OCI-LY7 (cell line): ENCODE measurements at regions not wholly inside any gene's neighbourhood (a gene's known extent, or its start where the extent isn't known, plus 50 kb on each side); places are given as distances from the start of the nearest gene placed in this dataset.

ENCODE experiments used
- BruUV-seq: library from RNA; stranded (reverse); fragments of 400-500 nt; replicated peaks from 2 replicates; lab custom pipeline; 2021; lab: Mats Ljungman, UMichigan
- CTCF ChIA-PET: fragments of 300-600 bp; sonication (Branson Sonifier 250); formaldehyde crosslinking; loops from one replicate; lab custom pipeline; 2022; ENCODE audit warnings: antibody characterized with exemption; ENCODE audit not compliant: unreplicated experiment; lab: Charles Lee
- POLR2A ChIA-PET: fragments of 300-600 bp; sonication (Branson Sonifier 250); formaldehyde crosslinking; loops from one replicate; lab custom pipeline; 2022; ENCODE audit warnings: antibody characterized with exemption; lab: Charles Lee
- DNase-seq: peaks from one replicate; pipeline ENCODE4 v3.0.0-alpha.2; 2015; ENCODE audit warnings: low spot score
- H2AFZ ChIP-seq: fragments of 200-600 bp; sonication (generic), shearing (Covaris generic); 2 replicates; pipeline ENCODE4 v1.6.1; 2014; ENCODE audit warnings: mild to moderate bottlenecking, antibody characterized with exemption, low read length, moderate library complexity
- H3K27ac ChIP-seq: fragments of 200-600 bp; sonication (generic); 2 replicates; pipeline ENCODE4 v1.5.1; 2014; ENCODE audit warnings: mixed run types, low read depth, mild to moderate bottlenecking, moderate library complexity, low read length, inconsistent platforms; ENCODE audit not compliant: poor library complexity, severe bottlenecking
- H3K36me3 ChIP-seq: fragments of 200-600 bp; sonication (generic); 2 replicates; pipeline ENCODE4 v1.6.1; 2014; ENCODE audit warnings: mild to moderate bottlenecking, antibody characterized with exemption, low read length, moderate library complexity, mixed read lengths; ENCODE audit not compliant: insufficient read depth
- H3K4me1 ChIP-seq: fragments of 200-600 bp; sonication (generic); 2 replicates; pipeline ENCODE4 v1.5.1; 2014; ENCODE audit warnings: mild to moderate bottlenecking, low read length; ENCODE audit not compliant: insufficient read depth, poor library complexity, severe bottlenecking
- H3K4me2 ChIP-seq: fragments of 200-600 bp; sonication (generic); 2 replicates; pipeline ENCODE4 v1.6.1; 2014; ENCODE audit warnings: mild to moderate bottlenecking, low read length
- H3K4me3 ChIP-seq: fragments of 200-600 bp; sonication (generic); 2 replicates; pipeline ENCODE4 v1.5.1; 2014; ENCODE audit warnings: mild to moderate bottlenecking, low read depth, low read length; ENCODE audit not compliant: poor library complexity, severe bottlenecking
- H3K79me2 ChIP-seq: fragments of 200-600 bp; sonication (generic); 2 replicates; pipeline ENCODE4 v1.6.1; 2016; ENCODE audit warnings: low read depth, mild to moderate bottlenecking, low read length, moderate library complexity, mixed read lengths; ENCODE audit not compliant: insufficient read depth
- H3K9me2 ChIP-seq: fragments of 200-600 bp; sonication (generic); 2 replicates; pipeline ENCODE4 v1.6.1; 2016; ENCODE audit warnings: mild to moderate bottlenecking, low read length, mixed read lengths; ENCODE audit not compliant: insufficient read depth
- H3K9me3 ChIP-seq: fragments of 200-600 bp; sonication (generic); 2 replicates; pipeline ENCODE4 v1.6.1; 2014; ENCODE audit warnings: mild to moderate bottlenecking, mixed run types, low read length, mixed read lengths
- H4K20me1 ChIP-seq: fragments of 200-600 bp; sonication (generic); 2 replicates; pipeline ENCODE4 v1.6.1; 2014; ENCODE audit warnings: mild to moderate bottlenecking, antibody characterized with exemption, low read length, moderate library complexity, mixed read lengths; ENCODE audit not compliant: insufficient read depth
- EZH2phosphoT487 ChIP-seq: fragments of 200-600 bp; sonication (generic); IDR thresholded peaks from 2 replicates; pipeline ENCODE4 v1.6.1; 2018; ENCODE audit warnings: low read depth, borderline replicate concordance, mild to moderate bottlenecking, mixed run types, antibody characterized with exemption, low read length, moderate library complexity, mixed read lengths
- intact Hi-C: fragments of 100-400 bp; cut with micrococcal nuclease; formaldehyde crosslinking; loops from one replicate; pipeline ENCODE4 v1.10.0; 2022; ENCODE audit not compliant: unreplicated experiment
- TF ChIP-seq, protein P1 (sequence below): fragments of 200-600 bp; sonication (generic); conservative IDR thresholded peaks from 2 replicates; pipeline ENCODE4 v1.5.1; 2014; ENCODE audit warnings: mild to moderate bottlenecking, antibody characterized with exemption, low read length, moderate library complexity, mixed read lengths

DNA sequence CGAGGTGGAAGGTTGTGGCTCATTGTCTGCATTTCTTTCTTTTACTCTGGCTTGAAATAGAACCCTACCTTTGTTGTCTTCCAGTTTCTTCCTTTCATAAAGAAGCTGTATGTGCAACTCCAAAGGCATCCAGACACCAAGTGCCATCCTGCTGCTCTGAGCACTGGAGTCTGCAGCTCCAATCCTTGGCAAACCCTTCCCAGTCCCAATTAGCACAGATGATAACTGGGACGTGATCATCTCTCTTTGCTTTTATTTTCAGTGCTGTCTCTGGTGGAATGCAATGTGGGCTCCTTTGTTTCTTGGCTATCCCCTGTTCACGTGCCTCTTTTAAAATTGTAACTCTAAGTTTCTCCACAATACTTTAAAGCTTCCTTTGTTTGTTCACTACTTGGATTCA is 140.9 kb downstream of the AQP9 start:
- ChIA-PET CTCF (no interaction called here), POLR2A (no interaction called here)
- H3K4me2 ChIP-seq = no peak overlapping the region
- H3K36me3 ChIP-seq = no peaks in the 10 kb centered on the region
- no peaks in the 10 kb centered on the region for H3K79me2 ChIP-seq
- H2AFZ ChIP-seq = no peak overlapping the region
- intact Hi-C loops = no loop called here
- H3K4me1 ChIP-seq = no peaks in the 10 kb centered on the region
- no peaks in the 10 kb centered on the region for H3K9me2 ChIP-seq
- no peak overlapping the region for H3K27ac ChIP-seq
- H4K20me1 ChIP-seq = no peaks in the 10 kb centered on the region
- no peak overlapping the region for H3K4me3 ChIP-seq
- no peak for DNase-seq
- no TSS peak for BruUV-seq
- no peaks in the 10 kb centered on the region for H3K9me3 ChIP-seq
- TF ChIP-seq, protein P1, sequence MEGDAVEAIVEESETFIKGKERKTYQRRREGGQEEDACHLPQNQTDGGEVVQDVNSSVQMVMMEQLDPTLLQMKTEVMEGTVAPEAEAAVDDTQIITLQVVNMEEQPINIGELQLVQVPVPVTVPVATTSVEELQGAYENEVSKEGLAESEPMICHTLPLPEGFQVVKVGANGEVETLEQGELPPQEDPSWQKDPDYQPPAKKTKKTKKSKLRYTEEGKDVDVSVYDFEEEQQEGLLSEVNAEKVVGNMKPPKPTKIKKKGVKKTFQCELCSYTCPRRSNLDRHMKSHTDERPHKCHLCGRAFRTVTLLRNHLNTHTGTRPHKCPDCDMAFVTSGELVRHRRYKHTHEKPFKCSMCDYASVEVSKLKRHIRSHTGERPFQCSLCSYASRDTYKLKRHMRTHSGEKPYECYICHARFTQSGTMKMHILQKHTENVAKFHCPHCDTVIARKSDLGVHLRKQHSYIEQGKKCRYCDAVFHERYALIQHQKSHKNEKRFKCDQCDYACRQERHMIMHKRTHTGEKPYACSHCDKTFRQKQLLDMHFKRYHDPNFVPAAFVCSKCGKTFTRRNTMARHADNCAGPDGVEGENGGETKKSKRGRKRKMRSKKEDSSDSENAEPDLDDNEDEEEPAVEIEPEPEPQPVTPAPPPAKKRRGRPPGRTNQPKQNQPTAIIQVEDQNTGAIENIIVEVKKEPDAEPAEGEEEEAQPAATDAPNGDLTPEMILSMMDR = no peak
- no peak for TF ChIP-seq EZH2phosphoT487

DNA sequence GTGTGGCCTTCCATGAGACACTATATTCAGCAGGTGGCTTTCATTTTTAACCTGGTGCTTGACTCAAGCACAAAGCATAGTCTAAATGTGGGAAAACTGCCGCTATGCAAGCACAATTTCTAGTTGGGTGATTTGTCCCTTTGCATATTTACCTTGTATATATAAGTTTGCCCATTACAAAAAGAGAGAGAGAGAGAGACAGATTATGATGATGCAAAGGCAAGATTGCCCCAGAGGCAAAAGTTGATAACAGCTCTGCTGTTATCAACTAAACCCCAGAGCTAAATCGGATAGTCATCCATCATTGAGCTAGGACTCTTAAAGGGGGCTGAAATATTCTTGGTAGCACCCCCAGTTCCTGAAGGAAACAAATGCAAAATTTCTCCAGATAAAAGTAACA is 141.5 kb downstream of the AQP9 start:
- H3K79me2 ChIP-seq = no peaks in the 10 kb centered on the region
- no peaks in the 10 kb centered on the region for H3K9me2 ChIP-seq
- H4K20me1 ChIP-seq = no peaks in the 10 kb centered on the region
- H3K36me3 ChIP-seq = no peaks in the 10 kb centered on the region
- no peak overlapping the region for H3K4me2 ChIP-seq
- POLR2A ChIA-PET = no interaction called here
- CTCF ChIA-PET = no interaction called here
- H3K4me3 ChIP-seq = no peak overlapping the region
- intact Hi-C loops = no loop called here
- no peaks in the 10 kb centered on the region for H3K4me1 ChIP-seq
- DNase-seq = no peak
- TF ChIP-seq, protein P1 = no peak
- no peak for TF ChIP-seq EZH2phosphoT487
- no peak overlapping the region for H3K27ac ChIP-seq
- H2AFZ ChIP-seq = no peak overlapping the region
- H3K9me3 ChIP-seq = no peaks in the 10 kb centered on the region
- no TSS peak for BruUV-seq

DNA sequence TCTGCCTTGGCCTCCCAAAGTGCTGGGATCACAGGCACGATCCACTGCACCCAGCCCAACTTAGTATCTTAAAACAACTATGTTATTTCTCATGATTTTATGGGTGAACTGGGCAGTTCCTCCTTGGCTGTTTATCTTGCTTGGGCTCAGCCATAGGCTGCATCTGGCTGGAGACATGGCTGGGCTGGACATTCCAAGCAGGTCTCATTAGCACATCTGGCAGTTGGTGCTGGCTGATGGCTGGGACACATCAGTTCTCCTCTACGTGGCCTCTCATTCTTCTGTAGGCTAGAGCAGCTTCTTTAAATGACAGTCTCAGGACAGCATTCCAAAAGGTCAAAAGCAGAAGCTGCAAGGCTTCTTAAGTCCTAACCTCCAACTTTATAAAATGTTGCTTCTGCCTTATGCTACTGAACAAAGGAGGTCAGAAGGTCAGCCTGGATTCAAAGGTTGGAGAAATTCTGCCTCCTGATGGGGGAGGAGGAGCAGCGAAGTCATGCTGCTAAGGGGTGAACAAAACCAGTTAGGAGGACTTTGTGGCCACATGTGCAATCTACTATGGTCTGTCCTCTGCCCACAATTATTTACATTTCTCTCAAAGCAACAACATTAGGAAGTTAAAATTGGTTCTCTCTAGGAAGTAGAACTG is 144.0 kb downstream of the AQP9 start:
- intact Hi-C loops = no loop called here
- Histone ChIP-seq H3K9me2 (no peaks in the 10 kb centered on the region), H3K4me1 (no peaks in the 10 kb centered on the region), H3K27ac (no peak overlapping the region), H3K9me3 (no peaks in the 10 kb centered on the region), H4K20me1 (no peaks in the 10 kb centered on the region), H3K36me3 (no peaks in the 10 kb centered on the region), H3K4me2 (no peak overlapping the region), H3K79me2 (no peaks in the 10 kb centered on the region), H2AFZ (no peak overlapping the region), H3K4me3 (no peak overlapping the region)
- no TSS peak for BruUV-seq
- DNase-seq = no peak
- TF ChIP-seq, protein P1 = no peak
- TF ChIP-seq EZH2phosphoT487 = no peak
- ChIA-PET CTCF (no interaction called here), POLR2A (interaction anchor here (0.7 to 0.8 kb wide), 2 partner anchors 15 to 307 kb away, joined by 3 read pairs; no protein-coding TSS in a partner anchor)
